GM12801 (cell line): ENCODE measurements at regions not wholly inside any gene's neighbourhood (a gene's known extent, or its start where the extent isn't known, plus 50 kb on each side); places are given as distances from the start of the nearest gene placed in this dataset.

ENCODE experiments used
- TF ChIP-seq, protein P1 (sequence below): IDR thresholded peaks from one replicate; pipeline ENCODE4 v1.5.1; 2011; ENCODE audit warnings: control low read depth; ENCODE audit not compliant: insufficient read length; ENCODE audit errors: extremely low read depth

DNA sequence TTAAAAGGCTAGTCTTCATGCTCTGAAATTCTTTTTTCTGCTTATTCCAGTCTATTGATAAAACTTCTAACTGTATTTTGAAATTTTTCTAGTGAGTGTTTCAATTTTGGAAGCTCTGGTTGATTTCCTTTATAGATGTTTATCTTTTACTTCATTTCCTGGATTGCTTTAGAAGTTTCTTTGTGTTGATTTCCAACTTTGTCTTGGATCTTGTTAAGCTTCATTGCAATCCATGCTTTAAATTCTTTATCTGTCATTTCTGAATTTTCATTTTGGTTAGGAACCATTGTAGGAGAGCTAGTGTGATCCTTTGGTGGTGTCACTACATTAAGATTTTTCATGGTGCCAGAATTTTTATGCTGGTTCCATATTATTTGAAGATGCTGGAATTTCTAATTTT is 105.2 kb upstream of the DCBLD2 start:
- TF ChIP-seq, protein P1, sequence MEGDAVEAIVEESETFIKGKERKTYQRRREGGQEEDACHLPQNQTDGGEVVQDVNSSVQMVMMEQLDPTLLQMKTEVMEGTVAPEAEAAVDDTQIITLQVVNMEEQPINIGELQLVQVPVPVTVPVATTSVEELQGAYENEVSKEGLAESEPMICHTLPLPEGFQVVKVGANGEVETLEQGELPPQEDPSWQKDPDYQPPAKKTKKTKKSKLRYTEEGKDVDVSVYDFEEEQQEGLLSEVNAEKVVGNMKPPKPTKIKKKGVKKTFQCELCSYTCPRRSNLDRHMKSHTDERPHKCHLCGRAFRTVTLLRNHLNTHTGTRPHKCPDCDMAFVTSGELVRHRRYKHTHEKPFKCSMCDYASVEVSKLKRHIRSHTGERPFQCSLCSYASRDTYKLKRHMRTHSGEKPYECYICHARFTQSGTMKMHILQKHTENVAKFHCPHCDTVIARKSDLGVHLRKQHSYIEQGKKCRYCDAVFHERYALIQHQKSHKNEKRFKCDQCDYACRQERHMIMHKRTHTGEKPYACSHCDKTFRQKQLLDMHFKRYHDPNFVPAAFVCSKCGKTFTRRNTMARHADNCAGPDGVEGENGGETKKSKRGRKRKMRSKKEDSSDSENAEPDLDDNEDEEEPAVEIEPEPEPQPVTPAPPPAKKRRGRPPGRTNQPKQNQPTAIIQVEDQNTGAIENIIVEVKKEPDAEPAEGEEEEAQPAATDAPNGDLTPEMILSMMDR: no peak

DNA sequence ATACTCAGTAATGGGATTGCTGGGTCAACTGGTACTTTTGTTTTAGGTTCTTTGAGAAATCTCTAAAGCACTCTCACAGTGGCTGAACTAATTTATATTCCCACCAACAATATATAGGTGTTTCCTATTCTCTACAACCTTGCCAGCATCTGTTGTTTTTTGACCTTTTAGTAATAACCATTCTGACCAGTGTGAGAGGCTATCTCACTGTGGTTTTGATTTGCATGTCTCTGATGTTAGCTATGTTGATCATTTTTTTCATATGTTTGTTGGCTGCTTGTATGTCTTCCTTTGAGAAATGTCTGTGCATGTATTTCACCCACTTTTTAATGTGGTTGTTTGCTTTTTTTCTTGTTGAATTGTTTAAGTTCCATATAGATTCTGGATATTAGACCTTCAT is 98.2 kb upstream of the DCBLD2 start:
- TF ChIP-seq, protein P1: no peak

DNA sequence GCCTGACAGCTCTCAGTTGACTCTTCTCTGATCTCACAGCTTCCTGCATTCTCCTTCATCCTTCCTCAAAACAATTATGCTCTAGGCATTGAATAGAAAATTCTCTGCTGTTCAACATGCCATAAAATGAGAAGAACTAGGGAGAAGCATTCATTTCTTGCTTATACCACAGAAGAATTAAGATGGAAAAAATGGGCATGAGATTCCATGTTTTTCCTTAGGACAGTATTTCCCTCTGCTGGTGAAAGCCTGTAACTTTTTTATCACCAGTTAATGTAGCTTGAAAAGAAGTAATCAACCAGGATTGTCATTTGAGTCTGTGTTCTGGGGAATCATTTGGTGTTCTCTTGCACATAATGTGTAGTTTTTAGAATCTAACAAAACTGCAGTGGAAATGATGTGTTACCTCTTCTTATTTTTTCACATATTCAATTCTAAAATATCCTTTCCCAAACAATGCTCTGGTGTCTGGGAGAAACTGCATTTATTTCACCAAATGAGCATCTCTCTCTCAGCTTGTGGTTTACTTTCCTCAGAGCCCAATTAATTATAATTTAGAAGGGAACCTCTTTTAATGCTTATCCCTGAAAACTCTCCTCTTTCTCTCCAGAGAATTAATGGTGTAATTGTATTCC is 92.8 kb upstream of the DCBLD2 start:
- TF ChIP-seq, protein P1: no peak

DNA sequence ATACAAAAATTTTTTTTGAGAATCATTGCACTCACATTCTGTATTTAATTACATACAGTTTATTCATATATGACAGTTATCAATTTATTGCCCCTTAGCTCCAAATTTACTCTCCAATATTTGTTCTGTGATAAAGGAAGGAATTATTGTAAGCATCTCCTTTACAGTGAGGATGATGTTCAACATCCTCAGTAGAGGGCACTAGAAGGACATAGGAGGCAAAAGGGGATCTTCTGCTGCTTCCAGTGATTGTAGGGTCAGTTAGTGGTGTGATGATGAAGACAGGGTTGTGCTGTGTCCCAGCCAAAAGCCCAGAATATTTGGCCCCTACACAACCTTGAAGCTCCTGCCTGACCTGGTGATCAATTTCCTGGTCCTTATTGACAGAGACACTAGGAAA is 89.9 kb upstream of the DCBLD2 start:
- TF ChIP-seq, protein P1: no peak

DNA sequence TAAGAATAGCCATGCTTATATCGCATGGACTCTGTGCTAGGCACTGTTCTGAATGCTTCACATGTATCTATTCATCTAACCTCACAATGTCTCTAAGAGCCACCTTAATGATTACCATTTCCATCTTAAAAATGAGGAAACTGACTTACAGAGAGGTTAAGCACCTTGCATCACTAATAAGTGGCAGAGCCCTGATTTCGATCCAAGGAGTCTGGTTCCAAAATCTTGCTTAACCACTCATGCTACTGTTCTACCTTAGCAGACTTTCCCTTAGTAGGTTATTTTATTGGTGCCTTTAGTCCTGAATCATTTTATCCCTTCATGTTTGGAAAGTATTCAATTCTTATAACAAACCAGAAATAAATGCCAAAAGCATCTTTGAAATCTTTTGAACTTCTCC is 89.2 kb upstream of the DCBLD2 start:
- TF ChIP-seq, protein P1: no peak

DNA sequence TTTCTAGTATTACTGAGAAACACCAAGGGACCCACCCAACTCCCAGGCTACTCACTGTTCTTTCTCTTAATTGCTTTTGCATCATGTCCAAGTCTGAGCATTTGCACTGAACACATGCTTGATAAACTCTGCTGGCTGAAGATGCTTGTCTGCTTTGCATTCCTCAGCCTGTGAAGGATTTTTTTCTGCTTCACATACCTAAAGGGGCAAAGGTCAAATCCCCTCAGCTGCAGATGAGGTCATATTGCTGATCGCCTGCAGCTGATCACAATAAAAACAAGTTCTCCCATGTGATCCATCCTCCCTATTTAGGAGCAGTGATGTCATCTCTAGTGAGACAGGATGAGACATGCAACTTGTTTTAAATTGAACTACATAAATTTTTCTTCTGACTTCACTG is 84.6 kb upstream of the DCBLD2 start:
- TF ChIP-seq, protein P1: no peak

DNA sequence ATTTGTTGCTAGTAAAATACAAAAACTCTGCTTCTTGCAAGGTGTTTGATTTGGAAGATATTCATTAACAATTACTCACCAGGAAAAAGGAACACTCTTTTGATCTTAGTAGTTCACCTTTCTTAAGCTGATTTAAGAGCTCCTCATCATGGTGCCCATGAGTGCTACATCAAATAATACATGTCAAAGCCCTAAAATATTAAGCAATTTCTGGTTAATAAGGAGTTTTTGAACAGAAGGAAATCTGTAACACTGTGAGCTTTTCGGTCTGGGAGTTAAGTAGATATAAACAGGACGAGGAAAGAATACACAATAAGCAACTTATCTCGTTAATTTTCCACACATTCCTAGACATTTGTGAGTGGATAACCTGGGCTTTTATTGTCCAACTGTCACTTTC is 83.9 kb upstream of the DCBLD2 start:
- TF ChIP-seq, protein P1: no peak
